HG03442 (cell line): ENCODE measurements at regions not wholly inside any gene's neighbourhood (a gene's known extent, or its start where the extent isn't known, plus 50 kb on each side); places are given as distances from the start of the nearest gene placed in this dataset.

ENCODE experiments used
- ATAC-seq: cut with Tn5 transposase; IDR thresholded peaks from one replicate; pipeline ENCODE4 v1.9.1; 2021; ENCODE audit warnings: mild to moderate bottlenecking, moderate library complexity; ENCODE audit not compliant: unreplicated experiment

GRCh38 chr15:91471468-91471867, 371.4 kb downstream of the SV2B start:
- no peak for ATAC-seq

- ATAC-seq, result no peak
These were observed 372.3 kb downstream of the SV2B start for GRCh38 chr15:91472316-91472756.

GRCh38 chr15:91473894-91474545, 374.0 kb downstream of the SV2B start:
- no peak for ATAC-seq

- no peak for ATAC-seq
These were observed 376.6 kb upstream of the SLCO3A1 start for GRCh38 chr15:91476861-91477260.

- ATAC-seq, result no peak
These were observed 374.8 kb upstream of the SLCO3A1 start for GRCh38 chr15:91478717-91479191.

GRCh38 chr15:91480426-91480825, 373.1 kb upstream of the SLCO3A1 start:
- no peak for ATAC-seq

- no peak for ATAC-seq
These were observed 370.7 kb upstream of the SLCO3A1 start for GRCh38 chr15:91482799-91483198.

GRCh38 chr15:91484141-91484540, 369.4 kb upstream of the SLCO3A1 start:
- ATAC-seq, result no peak

- no peak for ATAC-seq
These were observed 365.1 kb upstream of the SLCO3A1 start for GRCh38 chr15:91488452-91488851.

GRCh38 chr15:91490211-91490610, 363.3 kb upstream of the SLCO3A1 start:
- no peak for ATAC-seq

- ATAC-seq, result no peak
These were observed 362.2 kb upstream of the SLCO3A1 start for GRCh38 chr15:91491101-91491950.

- ATAC-seq, result no peak
These were observed 356.5 kb upstream of the SLCO3A1 start for GRCh38 chr15:91496754-91497691.

GRCh38 chr15:91498046-91498748, 355.3 kb upstream of the SLCO3A1 start:
- ATAC-seq, result no peak

- ATAC-seq, result no peak
These were observed 354.8 kb upstream of the SLCO3A1 start for GRCh38 chr15:91498749-91499062.

- ATAC-seq, result no peak
These were observed 353.6 kb upstream of the SLCO3A1 start for GRCh38 chr15:91499774-91500383.

- ATAC-seq, result no peak
These were observed 344.9 kb upstream of the SLCO3A1 start for GRCh38 chr15:91508633-91509032.

GRCh38 chr15:91514147-91514546, 339.4 kb upstream of the SLCO3A1 start:
- no peak for ATAC-seq

- ATAC-seq, result no peak
These were observed 338.2 kb upstream of the SLCO3A1 start for GRCh38 chr15:91515188-91515754.

GRCh38 chr15:91516866-91517265, 336.6 kb upstream of the SLCO3A1 start:
- no peak for ATAC-seq
